CMK (cell line): ENCODE measurements at regions not wholly inside any gene's neighbourhood (a gene's known extent, or its start where the extent isn't known, plus 50 kb on each side); places are given as distances from the start of the nearest gene placed in this dataset.

Experiments
- DNase-seq: peaks from one replicate; pipeline ENCODE4 v3.0.0-alpha.2; 2010; ENCODE audit warnings: low read depth

DNA sequence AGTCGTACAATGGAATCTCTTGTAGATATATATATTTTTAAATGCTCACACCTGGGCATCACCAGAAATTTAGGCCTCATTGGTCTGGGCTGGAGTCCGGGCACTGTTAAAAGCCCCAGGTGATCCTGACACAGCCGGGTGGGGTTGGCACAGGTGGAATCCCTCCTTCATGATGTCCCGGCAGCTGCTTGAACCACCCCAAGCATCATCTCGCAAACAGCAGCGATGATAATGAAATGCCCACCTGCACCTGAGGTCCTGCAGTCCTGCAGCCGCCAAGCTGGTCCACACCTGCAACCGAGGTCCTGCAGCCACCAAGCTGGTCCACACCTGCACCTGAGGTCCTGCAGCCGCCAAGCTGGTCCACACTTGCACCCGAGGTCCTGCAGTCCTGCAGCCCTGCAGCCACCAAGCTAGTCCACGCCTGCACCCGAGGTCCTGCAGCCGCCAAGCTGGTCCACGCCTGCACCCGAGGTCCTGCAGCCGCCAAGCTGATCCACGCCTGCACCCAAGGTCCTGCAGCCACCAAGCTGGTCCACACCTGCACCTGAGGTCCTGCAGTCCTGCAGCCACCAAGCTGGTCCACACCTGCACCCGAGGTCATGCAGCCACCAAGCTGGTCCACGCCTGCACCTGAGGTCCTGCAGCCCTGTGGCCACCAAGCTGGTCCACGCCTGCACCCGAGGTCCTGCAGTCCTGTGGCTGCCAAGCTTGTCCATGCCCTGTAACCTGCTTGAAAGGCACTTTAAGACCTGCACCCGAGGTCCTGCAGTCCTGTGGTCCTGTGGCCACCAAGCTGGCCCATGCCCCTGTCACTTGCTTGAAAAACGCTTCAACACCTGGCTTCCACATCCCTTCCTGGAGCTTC, 261.2 kb downstream of the DLL1 start:
- no peak for DNase-seq

DNA sequence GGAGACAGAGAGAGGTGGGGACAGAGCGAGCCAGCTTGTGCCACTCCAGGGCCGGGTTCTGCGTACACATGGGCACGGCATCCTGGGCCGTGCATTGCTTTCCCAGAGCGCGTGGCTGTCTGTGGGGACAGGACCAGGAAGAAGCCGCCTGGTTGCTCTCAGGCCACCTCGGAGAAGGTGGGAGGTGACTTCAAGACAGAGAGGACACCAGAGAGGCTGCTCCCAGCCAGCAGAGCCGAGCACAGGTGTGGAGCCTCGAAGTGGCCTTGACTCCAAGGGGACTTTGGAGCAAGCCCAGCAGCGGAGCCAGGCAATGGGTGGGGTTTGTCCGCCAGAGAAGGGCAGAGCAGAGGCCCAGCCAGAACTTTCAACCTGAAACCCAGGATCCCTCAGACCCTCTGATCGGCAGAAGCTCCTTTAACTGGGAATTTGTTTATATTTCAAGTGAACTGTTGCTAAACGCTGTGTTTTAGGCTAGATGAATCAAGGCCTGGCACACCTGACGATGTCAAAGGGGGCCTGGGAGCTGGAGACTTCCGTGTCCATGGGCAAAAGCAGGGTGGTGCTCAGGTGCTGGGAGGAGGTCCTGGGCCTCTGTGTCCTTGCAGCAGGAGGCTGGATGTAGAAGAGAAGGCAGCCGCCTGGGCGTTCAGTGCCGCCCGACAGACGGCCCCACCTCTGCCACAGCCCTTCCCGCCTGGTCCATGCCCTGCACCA, 262.1 kb downstream of the DLL1 start:
- no peak for DNase-seq

- DNase-seq, result no peak
Measured at GRCh38 chr6:170027647-170028043, 263.2 kb downstream of the DLL1 start.

DNA sequence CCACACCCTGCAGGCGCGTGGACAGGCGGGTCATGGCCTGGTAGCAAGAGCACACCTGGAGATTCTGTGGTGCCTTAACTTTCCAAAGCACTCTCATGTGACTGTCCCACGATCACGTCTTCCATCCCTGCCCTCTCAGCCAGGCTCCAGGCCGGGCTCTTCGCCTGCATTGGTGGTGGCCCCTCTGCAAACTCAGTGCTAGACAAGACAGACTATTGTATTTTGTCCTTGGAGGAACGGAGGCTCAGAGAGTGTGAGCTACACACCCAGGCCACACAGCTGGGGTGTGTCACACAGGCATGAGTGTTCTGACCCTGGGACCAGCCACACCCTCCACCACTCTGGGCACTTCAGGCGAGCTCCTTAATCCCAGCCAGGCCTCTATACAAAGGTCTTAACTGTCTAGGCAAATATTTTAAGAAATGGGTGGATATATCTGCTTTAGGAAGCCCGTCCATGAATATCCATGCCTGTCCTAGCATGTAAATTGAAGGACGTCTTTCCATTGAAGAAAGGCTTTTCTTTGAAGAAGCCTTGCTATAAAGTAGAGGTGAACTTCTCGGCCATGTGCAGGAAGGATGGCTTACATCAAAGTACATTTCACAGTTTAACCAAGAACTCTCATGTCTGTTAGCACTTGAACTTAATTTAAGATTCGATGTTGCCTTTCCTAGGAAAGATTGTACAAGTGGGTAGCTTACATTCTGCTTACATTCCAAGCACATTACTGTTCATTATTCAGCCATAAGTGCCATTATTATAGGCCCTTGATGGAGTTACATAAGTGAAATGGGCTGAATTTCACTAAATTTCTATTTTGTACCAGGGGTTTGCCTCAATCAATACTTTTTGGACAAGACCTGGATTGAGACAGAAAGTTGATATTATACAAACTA, 263.9 kb downstream of the DLL1 start:
- DNase-seq, result no peak

GRCh38 chr6:170025935-170026750, 264.7 kb downstream of the DLL1 start:
- no peak for DNase-seq

- no peak for DNase-seq
Measured at GRCh38 chr6:170025341-170025911, 265.5 kb downstream of the DLL1 start.

GRCh38 chr6:170024940-170025339, 265.9 kb downstream of the DLL1 start:
- DNase-seq, result no peak

DNA sequence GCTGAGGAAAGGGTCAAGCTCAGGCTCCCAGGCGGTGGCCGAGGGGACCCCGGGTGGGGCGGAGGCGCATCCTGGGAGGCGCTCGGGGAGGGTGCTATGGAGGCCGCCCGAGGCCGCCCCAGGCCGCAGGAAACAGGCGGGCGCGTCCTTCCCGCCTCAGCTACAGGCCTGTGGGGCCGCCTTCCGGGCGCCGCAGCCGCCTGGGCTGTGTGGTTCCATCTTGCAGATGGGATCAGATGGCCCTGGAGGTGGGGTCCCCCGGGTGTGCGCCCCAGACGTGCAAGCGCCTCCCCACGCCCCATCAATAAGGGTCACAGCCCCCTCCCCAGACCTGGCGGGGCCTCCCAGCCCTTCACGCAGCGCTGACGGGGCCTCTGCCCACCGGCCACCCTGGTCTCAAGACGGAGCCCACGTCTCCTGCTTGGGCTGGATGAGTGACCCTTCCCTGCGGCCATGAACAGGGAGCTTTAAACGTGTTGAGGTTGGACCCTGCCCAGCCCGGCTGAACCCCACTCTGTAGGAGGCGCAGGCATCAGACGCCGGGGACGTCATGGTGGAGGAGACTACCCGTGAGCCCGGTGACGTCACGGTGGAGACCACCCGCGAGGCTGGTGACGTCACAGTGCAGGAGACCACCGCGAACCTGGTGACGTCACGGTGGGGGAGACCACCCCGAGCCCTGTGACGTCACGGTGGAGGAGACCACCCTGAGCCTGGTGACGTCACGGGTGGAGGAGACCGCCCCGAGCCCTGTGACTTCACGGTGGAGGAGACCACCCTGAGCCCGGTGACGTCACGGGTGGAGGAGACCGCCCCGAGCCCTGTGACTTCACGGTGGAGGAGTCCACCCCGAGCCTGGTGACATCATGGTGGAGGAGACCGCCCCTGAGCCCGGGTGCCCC, 267.0 kb downstream of the DLL1 start:
- no peak for DNase-seq

GRCh38 chr6:170022827-170023619, 267.9 kb downstream of the DLL1 start:
- no peak for DNase-seq

DNA sequence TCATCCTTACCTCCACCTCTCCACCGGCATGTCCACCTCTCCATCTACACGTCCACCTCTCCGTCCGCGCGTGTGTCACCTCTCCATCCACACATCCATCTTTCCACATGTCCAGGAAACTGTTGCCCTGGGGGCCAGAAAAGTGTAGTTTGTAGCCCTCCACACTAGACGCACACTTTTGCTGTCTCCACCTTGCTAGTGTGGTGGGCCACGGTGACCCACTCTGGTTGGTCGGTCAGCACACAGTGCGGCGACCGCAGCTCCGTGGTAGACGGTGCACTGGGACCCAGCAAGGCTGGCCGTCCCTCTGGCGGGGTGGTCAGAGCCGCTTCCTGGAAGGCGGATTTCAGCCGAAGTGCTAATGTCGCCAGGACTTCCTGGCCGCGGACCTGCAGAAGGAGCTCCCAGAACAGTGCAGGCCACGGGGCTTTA, 268.6 kb downstream of the DLL1 start:
- no peak for DNase-seq

- no peak for DNase-seq
Measured at GRCh38 chr6:170021579-170021978, 269.3 kb downstream of the DLL1 start.

DNA sequence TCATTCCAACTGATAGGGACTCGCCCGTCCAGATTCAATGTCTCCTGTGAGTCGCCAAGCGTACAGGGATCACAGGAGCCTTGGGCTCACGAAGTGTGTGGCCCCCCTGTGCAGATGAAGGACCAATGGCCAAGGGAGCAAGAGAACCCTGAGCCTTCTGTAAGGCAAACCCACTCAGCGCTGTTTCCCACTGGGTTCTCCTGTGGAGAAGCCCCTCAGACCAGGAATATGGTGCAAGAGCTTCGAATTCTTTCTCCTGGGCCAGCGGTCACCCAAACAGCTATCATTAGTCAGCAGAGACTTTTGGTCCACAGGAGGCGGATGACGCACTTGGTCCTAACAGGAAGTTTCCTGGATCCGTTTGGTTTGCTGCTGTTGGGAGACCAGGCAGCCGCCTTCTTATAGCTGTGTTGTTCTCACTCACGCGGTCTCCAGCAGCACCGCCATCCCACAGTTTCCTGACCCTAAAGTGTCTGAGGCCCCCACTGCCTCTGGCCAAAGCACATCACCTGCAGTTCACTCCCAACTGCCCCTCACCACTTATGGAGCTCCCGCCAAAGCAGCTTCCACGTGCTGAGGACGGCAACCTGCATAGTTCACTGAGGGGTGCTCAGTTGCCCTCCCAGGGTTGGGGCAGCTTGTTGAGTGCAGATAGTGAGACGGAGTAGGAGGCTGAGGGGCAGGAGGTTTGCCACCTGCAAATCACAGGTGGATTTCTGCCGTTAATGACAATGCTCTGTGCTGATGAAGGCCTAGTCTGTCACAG, 268.6 kb downstream of the ERMARD start:
- no peak for DNase-seq

DNA sequence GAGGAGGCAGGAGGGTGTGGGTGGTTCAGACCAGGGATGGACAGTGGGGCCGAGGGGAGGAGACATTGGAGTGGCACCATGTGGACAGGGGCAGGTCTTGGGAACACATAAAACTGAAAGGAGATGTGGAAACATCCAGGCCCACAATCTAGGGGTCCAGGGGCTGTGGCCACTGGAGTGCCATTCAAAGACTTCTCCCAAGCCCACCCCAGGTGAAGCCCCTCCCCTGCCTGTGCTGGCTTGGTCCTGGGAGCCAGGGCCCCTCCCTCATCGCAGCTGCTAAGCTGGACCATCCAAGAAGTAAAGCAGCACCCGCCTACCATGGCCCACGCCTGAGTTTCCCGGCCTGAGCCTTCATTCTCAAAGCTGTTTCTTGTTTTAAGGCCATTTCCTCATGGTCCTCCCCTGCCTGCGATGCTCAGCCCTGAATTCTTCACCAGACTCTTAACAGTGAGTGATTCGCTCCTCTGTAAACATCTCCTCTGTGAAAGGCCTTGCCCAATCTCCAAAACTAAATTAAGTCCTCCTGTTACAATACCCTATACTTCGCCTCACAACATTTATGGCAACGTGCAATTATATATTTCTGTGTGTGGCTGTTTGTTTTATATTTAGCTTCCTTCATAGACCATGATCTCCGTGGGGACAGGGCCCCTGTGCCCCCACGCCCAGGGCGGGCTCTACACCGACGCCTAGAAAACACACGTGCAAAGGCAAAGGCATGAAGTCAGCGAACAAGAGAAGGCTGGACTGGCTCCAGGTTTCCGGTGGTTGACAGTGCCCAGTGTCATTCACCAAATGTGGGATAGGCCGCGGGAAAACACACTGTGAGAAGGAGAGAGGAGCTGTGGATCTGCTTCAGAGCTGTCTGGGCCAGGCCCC, 267.8 kb downstream of the ERMARD start:
- DNase-seq, result no peak

DNA sequence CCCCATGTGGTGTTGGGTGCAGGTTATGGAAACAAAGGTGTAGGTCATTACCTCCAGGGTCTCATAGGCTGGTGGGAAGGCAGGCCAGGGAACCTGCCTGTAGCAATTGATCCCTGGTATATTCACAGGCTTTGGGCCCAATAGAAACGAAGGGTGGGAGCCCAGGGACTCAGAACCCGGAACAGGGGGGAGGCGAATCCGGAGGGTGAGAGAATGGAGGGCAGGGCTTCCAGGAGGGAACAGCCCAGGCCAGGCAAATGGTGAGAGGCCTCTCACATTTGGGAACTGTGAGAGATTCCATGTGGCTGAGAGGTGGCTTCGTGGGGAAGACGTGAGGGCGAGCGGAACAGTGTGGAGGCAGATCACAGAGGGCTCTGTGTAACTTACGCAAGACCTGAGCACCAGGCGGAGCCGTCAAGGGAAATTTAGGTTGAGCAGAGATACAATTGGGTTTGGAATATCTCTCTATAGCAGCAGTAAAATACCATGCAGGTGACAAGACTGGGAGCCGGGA, 267.1 kb downstream of the ERMARD start:
- DNase-seq, result no peak

DNA sequence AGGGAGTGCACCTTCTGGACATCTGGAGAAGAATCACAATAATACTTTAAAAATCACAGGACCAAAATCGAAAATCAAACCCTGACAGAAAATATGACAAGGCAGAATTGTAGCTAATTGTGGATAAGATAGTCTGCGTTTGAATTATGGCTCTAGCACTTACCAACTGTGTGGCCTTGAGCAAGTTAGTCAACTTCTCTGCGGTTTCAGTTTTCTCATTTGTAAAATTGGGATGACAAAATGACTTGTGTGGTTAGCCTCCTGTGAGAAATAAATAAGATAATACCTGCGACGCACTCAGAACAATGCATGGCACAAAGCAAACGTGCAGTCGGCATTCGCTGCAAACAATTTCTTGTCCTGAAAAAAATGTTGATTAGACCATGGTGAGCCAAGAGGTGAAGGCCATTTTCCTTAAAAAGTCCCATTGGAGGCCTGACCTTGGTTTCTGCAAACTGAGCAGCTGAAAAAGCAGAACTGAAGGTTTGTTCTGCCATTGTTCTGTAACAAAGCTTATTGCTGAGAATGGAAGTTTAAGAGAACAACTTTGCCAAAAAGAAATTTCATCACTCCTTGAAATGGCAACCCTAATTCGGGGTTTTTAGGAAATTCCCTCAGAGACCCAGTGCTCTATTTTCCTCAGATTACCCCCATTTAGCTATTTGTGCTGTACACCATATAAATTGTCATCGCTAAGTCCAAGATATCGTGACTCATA, 266.3 kb downstream of the ERMARD start:
- DNase-seq, result no peak

GRCh38 chr6:170013815-170014214, 262.4 kb downstream of the ERMARD start:
- DNase-seq, result no peak

DNA sequence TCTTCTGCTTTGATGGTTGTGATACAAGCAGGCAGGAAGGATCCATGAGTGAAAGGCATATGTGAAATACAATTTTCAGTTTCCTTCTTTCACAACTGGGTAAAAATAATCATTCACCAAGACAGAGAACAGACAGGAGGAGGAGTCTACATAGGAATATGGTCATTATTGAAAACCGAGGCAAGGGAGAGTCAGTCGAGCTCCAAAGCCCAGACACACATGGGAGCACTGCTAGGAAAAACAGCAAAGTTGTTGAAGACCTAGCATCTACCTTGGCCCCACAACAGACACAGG, 260.6 kb downstream of the ERMARD start:
- DNase-seq, result no peak
